DND-41 (cell line): ENCODE measurements at regions not wholly inside any gene's neighbourhood (a gene's known extent, or its start where the extent isn't known, plus 50 kb on each side); places are given as distances from the start of the nearest gene placed in this dataset.

Experiments
- EZH2 ChIP-seq: IDR thresholded peaks from 3 replicates; pipeline ENCODE4 v1.6.1; 2012; ENCODE audit warnings: borderline replicate concordance, low read depth, mild to moderate bottlenecking, moderate library complexity, low read length, inconsistent platforms; ENCODE audit not compliant: severe bottlenecking
- TF ChIP-seq, protein P1 (sequence below): IDR thresholded peaks from 2 replicates; pipeline ENCODE4 v1.5.1; 2012; ENCODE audit warnings: borderline replicate concordance, low read length, moderate library complexity, mild to moderate bottlenecking; ENCODE audit not compliant: poor library complexity, severe bottlenecking; ENCODE audit errors: extremely low read depth

DNA sequence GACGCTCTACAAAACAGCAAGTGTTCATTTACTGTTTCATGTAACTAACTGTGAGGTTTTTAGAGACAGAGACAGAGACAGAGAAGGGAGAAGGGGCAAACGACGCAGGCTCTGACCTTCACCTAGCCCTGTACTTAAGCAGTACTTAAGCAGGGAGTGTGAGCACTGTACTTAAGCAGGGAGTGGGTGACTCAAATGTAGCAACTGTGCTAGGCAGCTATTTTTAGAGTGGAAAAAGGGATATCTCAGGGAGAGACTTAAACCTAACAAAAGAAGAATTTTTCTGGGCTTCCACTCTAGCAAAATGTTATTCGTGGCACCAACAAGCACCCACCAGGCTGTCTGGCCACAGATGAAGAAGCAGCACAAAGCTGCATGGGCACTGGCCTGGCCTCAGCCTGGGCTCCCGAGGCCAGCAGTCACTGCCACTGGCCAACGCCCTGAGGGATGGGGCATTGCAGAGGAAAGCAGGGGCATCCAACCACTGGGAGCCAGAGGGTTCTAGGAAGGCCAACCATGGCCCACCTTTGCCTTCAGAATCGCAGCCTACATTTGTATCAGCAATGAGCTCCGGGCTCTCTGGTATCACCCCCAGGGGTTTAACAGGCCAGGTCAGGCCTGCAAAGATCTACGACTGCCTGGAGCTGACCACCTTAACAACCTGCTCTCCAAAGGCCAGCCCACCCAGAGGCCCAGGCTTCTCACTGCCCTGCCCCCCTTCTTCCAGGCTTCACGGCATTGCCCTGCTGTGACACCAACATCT lies 154.3 kb downstream of the TTC32 start:
- TF ChIP-seq, protein P1, sequence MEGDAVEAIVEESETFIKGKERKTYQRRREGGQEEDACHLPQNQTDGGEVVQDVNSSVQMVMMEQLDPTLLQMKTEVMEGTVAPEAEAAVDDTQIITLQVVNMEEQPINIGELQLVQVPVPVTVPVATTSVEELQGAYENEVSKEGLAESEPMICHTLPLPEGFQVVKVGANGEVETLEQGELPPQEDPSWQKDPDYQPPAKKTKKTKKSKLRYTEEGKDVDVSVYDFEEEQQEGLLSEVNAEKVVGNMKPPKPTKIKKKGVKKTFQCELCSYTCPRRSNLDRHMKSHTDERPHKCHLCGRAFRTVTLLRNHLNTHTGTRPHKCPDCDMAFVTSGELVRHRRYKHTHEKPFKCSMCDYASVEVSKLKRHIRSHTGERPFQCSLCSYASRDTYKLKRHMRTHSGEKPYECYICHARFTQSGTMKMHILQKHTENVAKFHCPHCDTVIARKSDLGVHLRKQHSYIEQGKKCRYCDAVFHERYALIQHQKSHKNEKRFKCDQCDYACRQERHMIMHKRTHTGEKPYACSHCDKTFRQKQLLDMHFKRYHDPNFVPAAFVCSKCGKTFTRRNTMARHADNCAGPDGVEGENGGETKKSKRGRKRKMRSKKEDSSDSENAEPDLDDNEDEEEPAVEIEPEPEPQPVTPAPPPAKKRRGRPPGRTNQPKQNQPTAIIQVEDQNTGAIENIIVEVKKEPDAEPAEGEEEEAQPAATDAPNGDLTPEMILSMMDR = no peak
- no peak for TF ChIP-seq EZH2
